Astrocyte (in vitro differentiated cells and primary cell): ENCODE measurements at regions not wholly inside any gene's neighbourhood (a gene's known extent, or its start where the extent isn't known, plus 50 kb on each side); places are given as distances from the start of the nearest gene placed in this dataset.

ENCODE experiments used
- EZH2 ChIP-seq: IDR thresholded peaks from 2 replicates; pipeline ENCODE4 v1.6.1; 2012; ENCODE audit warnings: mild to moderate bottlenecking, low read length, inconsistent platforms; ENCODE audit not compliant: insufficient read depth
- TF ChIP-seq, protein P1 (sequence below): IDR thresholded peaks from 2 replicates; pipeline ENCODE4 v1.5.1; 2011; ENCODE audit warnings: low read depth, mild to moderate bottlenecking, inconsistent platforms, low read length, moderate library complexity; ENCODE audit not compliant: insufficient read depth

DNA sequence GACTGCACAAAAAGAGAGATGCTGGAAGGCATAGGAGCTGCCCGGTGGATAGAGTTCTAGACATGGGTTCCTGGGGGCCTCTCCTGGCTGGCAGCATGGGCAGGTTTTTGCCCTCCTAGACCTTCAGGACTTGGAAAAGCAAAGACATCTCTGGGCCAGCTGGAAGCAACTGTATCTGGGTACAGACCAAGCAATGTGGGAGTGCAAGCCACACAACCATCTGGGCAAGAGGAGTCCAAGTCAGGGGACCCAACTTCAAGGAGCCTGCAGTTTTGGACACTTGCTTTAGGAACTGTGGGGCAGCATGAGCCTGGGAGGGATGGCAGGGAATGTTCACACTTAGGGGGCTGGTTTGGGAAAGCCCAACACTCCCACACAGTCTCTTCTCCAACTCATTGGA is 323.3 kb downstream of the GADD45G start:
- no peak for TF ChIP-seq EZH2
- TF ChIP-seq, protein P1, sequence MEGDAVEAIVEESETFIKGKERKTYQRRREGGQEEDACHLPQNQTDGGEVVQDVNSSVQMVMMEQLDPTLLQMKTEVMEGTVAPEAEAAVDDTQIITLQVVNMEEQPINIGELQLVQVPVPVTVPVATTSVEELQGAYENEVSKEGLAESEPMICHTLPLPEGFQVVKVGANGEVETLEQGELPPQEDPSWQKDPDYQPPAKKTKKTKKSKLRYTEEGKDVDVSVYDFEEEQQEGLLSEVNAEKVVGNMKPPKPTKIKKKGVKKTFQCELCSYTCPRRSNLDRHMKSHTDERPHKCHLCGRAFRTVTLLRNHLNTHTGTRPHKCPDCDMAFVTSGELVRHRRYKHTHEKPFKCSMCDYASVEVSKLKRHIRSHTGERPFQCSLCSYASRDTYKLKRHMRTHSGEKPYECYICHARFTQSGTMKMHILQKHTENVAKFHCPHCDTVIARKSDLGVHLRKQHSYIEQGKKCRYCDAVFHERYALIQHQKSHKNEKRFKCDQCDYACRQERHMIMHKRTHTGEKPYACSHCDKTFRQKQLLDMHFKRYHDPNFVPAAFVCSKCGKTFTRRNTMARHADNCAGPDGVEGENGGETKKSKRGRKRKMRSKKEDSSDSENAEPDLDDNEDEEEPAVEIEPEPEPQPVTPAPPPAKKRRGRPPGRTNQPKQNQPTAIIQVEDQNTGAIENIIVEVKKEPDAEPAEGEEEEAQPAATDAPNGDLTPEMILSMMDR = no peak
